Stomach (tissue), 8 donors: ENCODE measurements at regions not wholly inside any gene's neighbourhood (a gene's known extent, or its start where the extent isn't known, plus 50 kb on each side); places are given as distances from the start of the nearest gene placed in this dataset.

ENCODE experiments used
- DNase-seq, 2 donors: peaks; one replicate each; pipeline versions ENCODE4 v3.0.0 to v3.0.0-alpha.2; 2013 to 2019
- H3K27ac ChIP-seq, 5 donors: fragments of 200-600 bp in 4 of 5; sonication (generic) in 4 of 5; one replicate each; pipeline ENCODE4 v1.5.1; 2013 to 2019; ENCODE audit warnings: mild to moderate bottlenecking in 1 of 5, moderate library complexity in 1 of 5
- H3K27me3 ChIP-seq, 3 donors: fragments of 200-600 bp; sonication (generic); one replicate each; pipeline ENCODE4 v1.5.1; 2017 to 2019; ENCODE audit warnings: mixed run types in 1 of 3
- H3K36me3 ChIP-seq, 4 donors: fragments of 200-600 bp; sonication (generic); 1 replicate in 3 of 4; 2 replicates in 1 of 4; pipeline ENCODE4 v1.5.1; 2016 to 2019
- H3K4me1 ChIP-seq, 4 donors: fragments of 200-600 bp; sonication (generic); one replicate each; pipeline ENCODE4 v1.5.1; 2016 to 2019
- H3K4me3 ChIP-seq, 4 donors: fragments of 200-600 bp; sonication (generic) in 3 of 4; one replicate each; pipeline ENCODE4 v1.5.1; 2016 to 2019; ENCODE audit warnings: mild to moderate bottlenecking in 1 of 4
- H3K9me3 ChIP-seq, 4 donors: fragments of 200-600 bp; sonication (generic); one replicate each; pipeline ENCODE4 v1.5.1; 2016 to 2019
- EP300 ChIP-seq: sonication (generic); formaldehyde crosslinking; IDR thresholded peaks from one replicate; pipeline ENCODE4 v1.6.1; 2017; ENCODE audit warnings: antibody characterized with exemption
- POLR2A ChIP-seq, 4 donors: fragments of 450-650 bp; IDR thresholded peaks; one replicate each; pipeline ENCODE4 v1.6.1; 2016; ENCODE audit warnings: antibody characterized with exemption in 4 of 4, control low read depth in 2 of 4, mild to moderate bottlenecking in 1 of 4, moderate library complexity in 1 of 4
- POLR2AphosphoS5 ChIP-seq, 3 donors: sonication (generic); formaldehyde crosslinking; IDR thresholded peaks; one replicate each; pipeline ENCODE4 v1.6.1; 2016; ENCODE audit warnings: antibody characterized with exemption in 3 of 3
- WGBS, 5 donors: extraction: QIAGEN DNeasy Blood & Tissue Kit in 3 of 5; methylation state at CpG; one replicate each; pipeline versions ENCODE4 v1.1.5 to v1.1.7; 2013 to 2018; 5-methylcytosine and 5-hydroxymethylcytosine counted together
- intact Hi-C: fragments of 100-400 bp; cut with DNase I; formaldehyde crosslinking; loops from one replicate; pipeline ENCODE4 v1.15.1; 2023; ENCODE audit warnings: low total_unique reads
- TF ChIP-seq, protein P1 (sequence below), 7 experiments: fragments of 450-650 bp in 4 of 7; fragments of 200-600 bp in 3 of 7; sonication (generic) in 3 of 7; IDR thresholded peaks; one replicate each; pipeline ENCODE4 v1.5.1; 2016 to 2019; ENCODE audit warnings: antibody characterized with exemption in 7 of 7, control low read depth in 2 of 7, mild to moderate bottlenecking in 1 of 7
- donor health status: healthy with polysubstance abuse.
- donor health status: Bipolar disorder and iron deficiency.
- donor health status: healthy.

DNA sequence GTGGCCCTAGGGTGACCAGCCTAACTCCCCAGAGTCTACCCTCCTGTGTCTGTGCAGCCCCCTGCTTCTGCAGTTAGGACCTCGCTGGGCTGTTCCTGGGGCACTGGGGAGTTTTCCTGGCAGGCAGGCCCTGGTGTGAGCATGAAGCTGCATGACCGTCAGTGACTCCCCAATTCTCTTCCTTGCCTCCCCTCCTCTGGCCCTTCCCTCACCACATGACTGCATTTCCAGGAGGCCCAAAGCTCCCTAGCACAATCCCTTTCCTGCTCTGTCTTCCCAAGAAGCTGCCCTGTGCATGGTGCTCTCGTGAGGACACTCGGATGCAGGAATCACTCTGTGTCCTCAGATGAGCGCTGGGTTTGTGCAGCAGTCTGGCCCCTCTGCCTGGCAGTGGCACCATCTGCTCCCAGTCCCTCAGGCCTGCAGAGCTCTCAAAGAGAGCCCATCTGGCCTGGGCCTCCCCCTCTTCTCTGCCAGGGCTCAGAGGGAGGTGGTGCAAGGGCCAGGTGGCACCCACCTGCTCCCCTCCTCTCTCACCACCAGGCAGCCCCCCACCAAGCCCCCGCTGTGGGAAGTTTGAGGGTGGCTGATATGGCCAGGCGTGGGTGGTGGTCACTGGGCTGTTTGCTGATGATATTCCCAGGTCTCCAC lies 125.6 kb upstream of the HS6ST1 start:
- intact Hi-C loops = no loop called here
- Histone ChIP-seq H3K9me3 (no peaks in the 10 kb centered on the region), H3K4me3 (no peak overlapping the region), H3K27me3 (no peaks in the 10 kb centered on the region), H3K36me3 (no peaks in the 10 kb centered on the region), H3K4me1 (peaks cover 17 to 25% (median 23%) of the 10 kb centered on the region in 4 donors), H3K27ac (no peak overlapping the region)
- peak in 1 of 2 donors; percentile 16 for DNase-seq
- WGBS, 5 donors = 78 to 93% (median 88%) methylated on average over 4 to 7 of the region's 7 CpGs
- TF ChIP-seq POLR2AphosphoS5 (IDR thresholded peaks at IDR 0.05) = no peak
- TF ChIP-seq POLR2A (IDR thresholded peaks at IDR 0.05) = no peak
- TF ChIP-seq EP300 = no peak
- TF ChIP-seq, protein P1, sequence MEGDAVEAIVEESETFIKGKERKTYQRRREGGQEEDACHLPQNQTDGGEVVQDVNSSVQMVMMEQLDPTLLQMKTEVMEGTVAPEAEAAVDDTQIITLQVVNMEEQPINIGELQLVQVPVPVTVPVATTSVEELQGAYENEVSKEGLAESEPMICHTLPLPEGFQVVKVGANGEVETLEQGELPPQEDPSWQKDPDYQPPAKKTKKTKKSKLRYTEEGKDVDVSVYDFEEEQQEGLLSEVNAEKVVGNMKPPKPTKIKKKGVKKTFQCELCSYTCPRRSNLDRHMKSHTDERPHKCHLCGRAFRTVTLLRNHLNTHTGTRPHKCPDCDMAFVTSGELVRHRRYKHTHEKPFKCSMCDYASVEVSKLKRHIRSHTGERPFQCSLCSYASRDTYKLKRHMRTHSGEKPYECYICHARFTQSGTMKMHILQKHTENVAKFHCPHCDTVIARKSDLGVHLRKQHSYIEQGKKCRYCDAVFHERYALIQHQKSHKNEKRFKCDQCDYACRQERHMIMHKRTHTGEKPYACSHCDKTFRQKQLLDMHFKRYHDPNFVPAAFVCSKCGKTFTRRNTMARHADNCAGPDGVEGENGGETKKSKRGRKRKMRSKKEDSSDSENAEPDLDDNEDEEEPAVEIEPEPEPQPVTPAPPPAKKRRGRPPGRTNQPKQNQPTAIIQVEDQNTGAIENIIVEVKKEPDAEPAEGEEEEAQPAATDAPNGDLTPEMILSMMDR (IDR thresholded peaks at IDR 0.05) = no peak

GRCh38 chr2:128444816-128445522 lies 126.3 kb upstream of the HS6ST1 start:
- no peak for TF ChIP-seq POLR2A (IDR thresholded peaks at IDR 0.05)
- TF ChIP-seq POLR2AphosphoS5 (IDR thresholded peaks at IDR 0.05) = no peak
- TF ChIP-seq, protein P1 (IDR thresholded peaks at IDR 0.05) = no peak
- no peaks in the 10 kb centered on the region for H3K9me3 ChIP-seq
- H3K4me3 ChIP-seq = no peak overlapping the region
- peaks cover 17 to 25% (median 23%) of the 10 kb centered on the region in 4 donors for H3K4me1 ChIP-seq
- peak overlapping the region in 1 of 5 donors; percentile 13 for H3K27ac ChIP-seq
- intact Hi-C loops = no loop called here
- WGBS, 5 donors = 68 to 78% (median 76%) methylated on average over 10 of the region's 10 CpGs
- no peaks in the 10 kb centered on the region for H3K27me3 ChIP-seq
- peak in 1 of 2 donors; percentile 14 for DNase-seq
- H3K36me3 ChIP-seq = no peaks in the 10 kb centered on the region

GRCh38 chr2:128445523-128445900 lies 126.8 kb upstream of the HS6ST1 start:
- WGBS, 5 donors = 72 to 91% (median 82%) methylated on average over 4 of the region's 4 CpGs
- H3K4me1 ChIP-seq = peaks cover 17 to 25% (median 23%) of the 10 kb centered on the region in 4 donors

More at GRCh38 chr2:128445523-128445900, 126.8 kb upstream of the HS6ST1 start:
- H3K27me3 ChIP-seq = no peaks in the 10 kb centered on the region
- intact Hi-C loops = no loop called here
- no peaks in the 10 kb centered on the region for H3K36me3 ChIP-seq
- DNase-seq = peak in 1 of 2 donors; percentile 17
- TF ChIP-seq, protein P1 (IDR thresholded peaks at IDR 0.05) = no peak
- TF ChIP-seq POLR2A (IDR thresholded peaks at IDR 0.05) = no peak
- TF ChIP-seq EP300 = no peak
- no peak for TF ChIP-seq POLR2AphosphoS5 (IDR thresholded peaks at IDR 0.05)
- H3K9me3 ChIP-seq = no peaks in the 10 kb centered on the region
- no peak overlapping the region for H3K4me3 ChIP-seq
- H3K27ac ChIP-seq = no peak overlapping the region
